ENCODE measurements at regions not wholly inside any gene's neighbourhood (a gene's known extent, or its start where the extent isn't known, plus 50 kb on each side); places are given as distances from the start of the nearest gene placed in this dataset.

DNA sequence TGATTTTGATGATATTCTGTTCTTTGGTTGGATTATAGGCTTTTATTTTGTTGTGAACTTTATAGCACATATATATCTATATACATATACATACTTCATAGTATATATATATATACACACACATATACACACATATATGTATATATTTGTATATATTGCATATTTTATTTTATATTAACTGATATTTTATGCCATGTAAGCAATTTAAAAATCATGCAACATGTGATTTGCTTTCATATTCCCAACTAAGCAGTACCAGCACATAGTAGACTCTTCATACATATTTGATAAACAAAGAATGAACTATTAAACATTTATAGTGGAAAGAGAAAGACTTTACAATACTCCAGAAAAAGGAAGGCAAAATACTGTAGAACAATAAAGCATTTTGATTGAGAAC, 679.2 kb downstream of the TENT5A start:
- Histone ChIP-seq H3K9me3 (no peaks in the 10 kb centered on the region), H3K27ac (no peak overlapping the region), H3K4me1 (no peaks in the 10 kb centered on the region), H3K4me3 (no peak overlapping the region), H3K27me3 (no peaks in the 10 kb centered on the region), H3K36me3 (no peaks in the 10 kb centered on the region)
- DNase-seq: no peak
- intact Hi-C loops (cut with DNase I; ENCODE audit: low total_unique reads): no loop called here
- TF ChIP-seq POLR2AphosphoS5 (IDR thresholded peaks at IDR 0.05) (no peak), EP300 (IDR thresholded peaks at IDR 0.05) (no peak), POLR2A (IDR thresholded peaks at IDR 0.05) (no peak)
- TF ChIP-seq, protein P1, sequence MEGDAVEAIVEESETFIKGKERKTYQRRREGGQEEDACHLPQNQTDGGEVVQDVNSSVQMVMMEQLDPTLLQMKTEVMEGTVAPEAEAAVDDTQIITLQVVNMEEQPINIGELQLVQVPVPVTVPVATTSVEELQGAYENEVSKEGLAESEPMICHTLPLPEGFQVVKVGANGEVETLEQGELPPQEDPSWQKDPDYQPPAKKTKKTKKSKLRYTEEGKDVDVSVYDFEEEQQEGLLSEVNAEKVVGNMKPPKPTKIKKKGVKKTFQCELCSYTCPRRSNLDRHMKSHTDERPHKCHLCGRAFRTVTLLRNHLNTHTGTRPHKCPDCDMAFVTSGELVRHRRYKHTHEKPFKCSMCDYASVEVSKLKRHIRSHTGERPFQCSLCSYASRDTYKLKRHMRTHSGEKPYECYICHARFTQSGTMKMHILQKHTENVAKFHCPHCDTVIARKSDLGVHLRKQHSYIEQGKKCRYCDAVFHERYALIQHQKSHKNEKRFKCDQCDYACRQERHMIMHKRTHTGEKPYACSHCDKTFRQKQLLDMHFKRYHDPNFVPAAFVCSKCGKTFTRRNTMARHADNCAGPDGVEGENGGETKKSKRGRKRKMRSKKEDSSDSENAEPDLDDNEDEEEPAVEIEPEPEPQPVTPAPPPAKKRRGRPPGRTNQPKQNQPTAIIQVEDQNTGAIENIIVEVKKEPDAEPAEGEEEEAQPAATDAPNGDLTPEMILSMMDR (IDR thresholded peaks at IDR 0.05): no peak

DNA sequence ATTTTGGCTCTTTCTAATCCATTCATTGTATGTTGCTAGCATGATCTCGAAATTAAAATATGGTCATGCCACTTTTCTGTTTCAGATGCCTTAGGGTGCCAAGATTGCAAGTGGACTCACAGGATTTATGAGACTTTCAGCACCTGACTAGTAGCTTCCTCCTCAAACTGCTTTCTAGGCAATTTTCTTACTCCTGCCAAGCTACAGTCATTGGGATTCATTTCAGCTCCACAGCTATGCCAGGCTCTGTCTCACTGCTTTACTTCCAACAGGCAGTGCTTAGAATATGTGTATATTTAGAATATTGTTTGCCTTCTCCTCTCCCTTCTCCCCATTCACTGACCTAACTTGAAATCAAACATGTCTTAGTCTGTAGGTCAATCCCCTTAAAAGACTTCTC, 681.4 kb downstream of the TENT5A start:
- 70 to 88% (median 83%) methylated on average over 1 of the region's 1 CpG for WGBS, 5 donors

DNA sequence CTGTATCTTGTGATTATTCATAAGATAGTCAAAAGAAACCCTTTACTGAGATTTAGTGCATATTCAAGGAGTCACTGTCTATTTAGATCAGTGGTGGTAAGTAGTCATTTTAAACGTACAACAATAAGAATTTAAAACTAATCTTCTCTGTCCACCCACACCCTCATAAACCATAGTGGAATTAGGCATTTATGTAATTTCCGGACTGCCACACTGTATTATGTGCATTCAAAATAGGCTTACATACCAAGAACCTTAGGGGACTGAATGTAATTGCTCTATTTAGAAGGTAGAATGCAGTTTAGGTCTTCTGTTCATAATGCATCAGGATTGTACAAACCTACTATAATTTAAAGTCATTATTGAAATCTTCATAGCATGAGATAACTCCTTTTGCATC, 685.4 kb downstream of the TENT5A start:
- Histone ChIP-seq H3K4me1 (no peaks in the 10 kb centered on the region), H3K27me3 (no peaks in the 10 kb centered on the region), H3K9me3 (no peaks in the 10 kb centered on the region), H3K36me3 (no peaks in the 10 kb centered on the region), H3K4me3 (no peak overlapping the region), H3K27ac (no peak overlapping the region)
- no peak for DNase-seq
- intact Hi-C loops (cut with DNase I; ENCODE audit: low total_unique reads): no loop called here
- TF ChIP-seq POLR2AphosphoS5 (IDR thresholded peaks at IDR 0.05) (no peak), EP300 (IDR thresholded peaks at IDR 0.05) (no peak), POLR2A (IDR thresholded peaks at IDR 0.05) (no peak)
- TF ChIP-seq, protein P1 (IDR thresholded peaks at IDR 0.05): no peak
- 69 to 86% (median 84%) methylated on average over 2 of the region's 2 CpGs for WGBS, 5 donors

More for the DNA sequence above, 681.4 kb downstream of the TENT5A start:
- TF ChIP-seq EP300 (IDR thresholded peaks at IDR 0.05): no peak
- TF ChIP-seq, protein P1 (IDR thresholded peaks at IDR 0.05): no peak
- no peak for TF ChIP-seq POLR2AphosphoS5 (IDR thresholded peaks at IDR 0.05)
- intact Hi-C loops (cut with DNase I; ENCODE audit: low total_unique reads): no loop called here
- Histone ChIP-seq H3K36me3 (no peaks in the 10 kb centered on the region), H3K4me1 (no peaks in the 10 kb centered on the region), H3K4me3 (no peak overlapping the region), H3K9me3 (no peaks in the 10 kb centered on the region), H3K27ac (no peak overlapping the region), H3K27me3 (no peaks in the 10 kb centered on the region)
- no peak for DNase-seq

GRCh38 chr6:81063891-81064290, 688.6 kb downstream of the TENT5A start:
- no peaks in the 10 kb centered on the region for H3K9me3 ChIP-seq
- H3K36me3 ChIP-seq: no peaks in the 10 kb centered on the region
- TF ChIP-seq POLR2A (IDR thresholded peaks at IDR 0.05): no peak
- no peaks in the 10 kb centered on the region for H3K27me3 ChIP-seq
- no peaks in the 10 kb centered on the region for H3K4me1 ChIP-seq
- no peak overlapping the region for H3K4me3 ChIP-seq
- intact Hi-C loops (cut with DNase I; ENCODE audit: low total_unique reads): no loop called here
- DNase-seq: no peak
- H3K27ac ChIP-seq: no peak overlapping the region
- 63 to 77% (median 68%) methylated on average over 4 of the region's 4 CpGs for WGBS, 5 donors

- no peak for DNase-seq
- Histone ChIP-seq H3K4me3 (no peak overlapping the region), H3K27me3 (no peaks in the 10 kb centered on the region), H3K4me1 (no peaks in the 10 kb centered on the region), H3K9me3 (no peaks in the 10 kb centered on the region), H3K36me3 (no peaks in the 10 kb centered on the region), H3K27ac (no peak overlapping the region)
- TF ChIP-seq EP300 (IDR thresholded peaks at IDR 0.05) (no peak), POLR2A (IDR thresholded peaks at IDR 0.05) (no peak), POLR2AphosphoS5 (IDR thresholded peaks at IDR 0.05) (no peak)
- TF ChIP-seq, protein P1 (IDR thresholded peaks at IDR 0.05): no peak
- intact Hi-C loops (cut with DNase I; ENCODE audit: low total_unique reads): no loop called here
- WGBS, 5 donors: 67 to 83% (median 76%) methylated on average over 2 of the region's 2 CpGs
Observed at GRCh38 chr6:81054036-81054435, 698.4 kb downstream of the TENT5A start.

Measured in stomach (tissue), 8 donors.